ENCODE measurements at regions not wholly inside any gene's neighbourhood (a gene's known extent, or its start where the extent isn't known, plus 50 kb on each side); places are given as distances from the start of the nearest gene placed in this dataset.
"Not testable (repeated sequence)": the region's sequence is repeated elsewhere in the genome, so short reads cannot be mapped to it uniquely, and the experiment has no call there.

- H3K27ac ChIP-seq (ENCODE audit: low read length); H3K4me1 ChIP-seq (ENCODE audit: control insufficient read depth in 1 of 2, insufficient read depth in 2 of 2, low read length in 2 of 2); H3K36me3 ChIP-seq (ENCODE audit: control insufficient read depth in 1 of 2, insufficient read depth in 2 of 2, low read length in 2 of 2); H3K9me3 ChIP-seq (ENCODE audit: control insufficient read depth in 1 of 2, low read length in 2 of 2); H3K4me3 ChIP-seq (ENCODE audit: low read depth in 1 of 2, low read length in 2 of 2); H3K27me3 ChIP-seq (ENCODE audit: low read depth, low read length): not testable (repeated sequence)
Observed at GRCh38 chr1:83272484-83272883, 726.4 kb downstream of the TTLL7 start.

DNA sequence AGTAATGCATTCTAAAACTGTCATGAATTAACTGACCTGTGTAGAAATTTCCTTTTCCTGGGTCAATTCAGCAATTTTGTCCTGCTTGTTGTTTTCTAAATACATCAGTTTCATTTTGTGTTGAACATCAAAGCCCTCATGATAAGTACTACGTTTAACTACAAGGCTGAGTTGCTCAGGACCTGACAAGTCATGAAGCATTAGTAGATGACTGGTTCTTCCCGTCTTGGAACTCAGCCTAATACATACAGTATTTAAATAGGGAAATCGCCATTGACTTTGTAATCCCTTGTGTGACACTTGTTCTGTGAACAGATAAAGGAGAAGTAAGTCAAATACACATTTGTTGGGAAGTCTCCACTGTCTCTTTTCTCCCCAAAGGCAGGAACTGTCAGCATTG lies 727.1 kb downstream of the TTLL7 start:
- H3K27ac ChIP-seq (ENCODE audit: low read length); H3K4me1 ChIP-seq (ENCODE audit: control insufficient read depth in 1 of 2, insufficient read depth in 2 of 2, low read length in 2 of 2); H3K27me3 ChIP-seq (ENCODE audit: low read depth, low read length); H3K9me3 ChIP-seq (ENCODE audit: control insufficient read depth in 1 of 2, low read length in 2 of 2); H3K36me3 ChIP-seq (ENCODE audit: control insufficient read depth in 1 of 2, insufficient read depth in 2 of 2, low read length in 2 of 2); H3K4me3 ChIP-seq (ENCODE audit: low read depth in 1 of 2, low read length in 2 of 2): not testable (repeated sequence)

DNA sequence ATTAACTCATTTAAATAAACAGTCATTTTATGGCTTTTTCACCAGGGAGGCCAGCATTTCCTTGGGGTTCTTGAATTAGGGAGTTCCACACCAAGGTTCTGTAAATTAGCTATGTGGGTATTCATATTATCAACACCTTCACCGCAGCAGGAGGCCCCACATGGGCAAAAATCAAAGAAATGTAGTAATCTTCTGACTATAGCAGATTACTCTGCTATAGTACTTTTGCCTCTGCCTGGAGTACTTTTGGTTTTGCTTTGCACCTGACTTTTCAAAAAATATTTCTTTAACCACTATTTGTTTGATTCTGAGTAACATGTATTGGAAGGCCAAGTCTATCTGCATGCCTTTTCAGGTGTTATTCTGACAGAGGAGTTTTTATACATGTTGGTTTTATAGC lies 728.1 kb downstream of the TTLL7 start:
- not testable (repeated sequence) for H3K36me3 ChIP-seq (ENCODE audit: control insufficient read depth in 1 of 2, insufficient read depth in 2 of 2, low read length in 2 of 2); H3K27ac ChIP-seq (ENCODE audit: low read length); H3K4me1 ChIP-seq (ENCODE audit: control insufficient read depth in 1 of 2, insufficient read depth in 2 of 2, low read length in 2 of 2); H3K9me3 ChIP-seq (ENCODE audit: control insufficient read depth in 1 of 2, low read length in 2 of 2); H3K27me3 ChIP-seq (ENCODE audit: low read depth, low read length); H3K4me3 ChIP-seq (ENCODE audit: low read depth in 1 of 2, low read length in 2 of 2)

DNA sequence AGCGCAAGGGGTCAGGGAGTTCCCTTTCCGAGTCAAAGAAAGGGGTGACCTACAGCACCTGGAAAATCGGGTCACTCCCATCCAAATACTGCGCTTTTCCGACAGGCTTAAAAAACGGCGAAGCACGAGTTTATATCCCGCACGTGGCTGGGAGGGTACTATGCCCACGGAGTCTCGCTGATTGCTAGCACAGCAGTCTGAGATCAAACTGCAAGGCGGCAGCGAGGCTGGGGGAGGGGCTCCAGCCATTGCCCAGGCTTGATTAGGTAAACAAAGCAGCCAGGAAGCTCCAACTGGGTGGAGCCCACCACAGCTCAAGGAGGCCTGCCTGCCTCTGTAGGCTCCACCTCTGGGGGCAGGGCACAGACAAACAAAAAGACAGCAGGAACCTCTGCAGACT lies 735.1 kb downstream of the TTLL7 start:
- not testable (repeated sequence) for H3K27ac ChIP-seq (ENCODE audit: low read length); H3K9me3 ChIP-seq (ENCODE audit: control insufficient read depth in 1 of 2, low read length in 2 of 2); H3K27me3 ChIP-seq (ENCODE audit: low read depth, low read length); H3K4me3 ChIP-seq (ENCODE audit: low read depth in 1 of 2, low read length in 2 of 2); H3K4me1 ChIP-seq (ENCODE audit: control insufficient read depth in 1 of 2, insufficient read depth in 2 of 2, low read length in 2 of 2); H3K36me3 ChIP-seq (ENCODE audit: control insufficient read depth in 1 of 2, insufficient read depth in 2 of 2, low read length in 2 of 2)

DNA sequence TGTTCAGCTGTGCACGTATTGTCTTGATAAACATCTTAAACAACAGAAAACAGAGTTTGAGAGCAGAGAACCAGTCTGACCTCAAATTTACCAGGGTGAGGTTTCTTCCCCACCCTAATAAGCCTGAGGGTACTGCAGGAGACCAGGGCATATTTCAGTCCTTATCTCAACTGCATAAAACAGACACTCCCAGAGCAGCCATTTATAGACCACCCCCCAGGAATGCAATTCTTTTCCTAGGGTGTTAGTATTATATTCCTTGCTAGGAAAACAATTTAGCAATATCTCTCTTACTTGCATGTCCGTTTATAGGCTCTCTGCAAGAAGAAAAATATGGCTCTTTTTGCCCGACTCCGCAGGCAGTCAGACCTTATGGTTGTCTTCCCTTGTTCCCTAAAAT lies 747.2 kb downstream of the TTLL7 start:
- H3K4me1 ChIP-seq (ENCODE audit: control insufficient read depth in 1 of 2, insufficient read depth in 2 of 2, low read length in 2 of 2); H3K9me3 ChIP-seq (ENCODE audit: control insufficient read depth in 1 of 2, low read length in 2 of 2); H3K27ac ChIP-seq (ENCODE audit: low read length); H3K36me3 ChIP-seq (ENCODE audit: control insufficient read depth in 1 of 2, insufficient read depth in 2 of 2, low read length in 2 of 2); H3K4me3 ChIP-seq (ENCODE audit: low read depth in 1 of 2, low read length in 2 of 2); H3K27me3 ChIP-seq (ENCODE audit: low read depth, low read length): not testable (repeated sequence)

DNA sequence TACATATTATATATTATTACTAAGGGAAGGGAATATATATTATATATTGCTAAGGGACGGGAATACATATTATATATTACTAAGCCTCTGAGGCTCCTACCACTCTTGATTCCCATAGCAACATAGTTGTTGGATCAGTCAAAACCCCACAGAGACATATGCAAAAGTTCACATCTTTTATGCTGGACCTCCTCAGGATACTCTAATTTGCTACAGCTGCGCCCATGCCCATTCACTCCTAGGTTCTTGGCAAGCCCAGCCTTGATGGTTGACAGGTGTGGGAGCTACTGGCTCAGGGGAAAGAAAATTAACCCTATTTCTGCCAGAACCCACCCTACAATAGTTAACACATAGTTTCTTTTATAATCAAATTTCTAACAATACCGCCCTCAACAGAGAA lies 752.2 kb downstream of the TTLL7 start:
- H3K27me3 ChIP-seq (ENCODE audit: low read depth, low read length); H3K4me1 ChIP-seq (ENCODE audit: control insufficient read depth in 1 of 2, insufficient read depth in 2 of 2, low read length in 2 of 2): not testable (repeated sequence)

DNA sequence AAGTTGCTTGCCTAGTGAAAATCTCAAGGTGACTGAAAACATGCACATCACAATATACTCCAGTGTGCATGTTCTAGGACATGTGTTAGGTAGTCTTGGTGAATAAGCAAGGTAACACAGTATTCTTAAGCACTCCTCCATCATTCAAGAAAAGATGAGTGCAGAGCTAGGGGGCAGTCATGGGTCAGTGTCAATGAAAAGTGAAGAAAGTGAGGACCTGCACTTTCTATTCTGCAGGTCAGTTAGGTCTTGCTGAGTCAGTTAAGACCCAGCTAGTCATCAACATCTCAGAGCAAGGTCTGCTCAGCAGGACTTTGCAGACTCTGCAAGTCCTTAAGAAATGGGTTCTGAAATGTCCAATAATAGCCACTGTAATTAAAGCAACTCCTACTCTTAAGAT lies 754.1 kb downstream of the TTLL7 start:
- H3K27ac ChIP-seq (ENCODE audit: low read length); H3K27me3 ChIP-seq (ENCODE audit: low read depth, low read length); H3K4me1 ChIP-seq (ENCODE audit: control insufficient read depth in 1 of 2, insufficient read depth in 2 of 2, low read length in 2 of 2); H3K36me3 ChIP-seq (ENCODE audit: control insufficient read depth in 1 of 2, insufficient read depth in 2 of 2, low read length in 2 of 2); H3K4me3 ChIP-seq (ENCODE audit: low read depth in 1 of 2, low read length in 2 of 2); H3K9me3 ChIP-seq (ENCODE audit: control insufficient read depth in 1 of 2, low read length in 2 of 2): not testable (repeated sequence)

More for the DNA sequence above, 752.2 kb downstream of the TTLL7 start:
- H3K27ac ChIP-seq (ENCODE audit: low read length); H3K36me3 ChIP-seq (ENCODE audit: control insufficient read depth in 1 of 2, insufficient read depth in 2 of 2, low read length in 2 of 2); H3K4me3 ChIP-seq (ENCODE audit: low read depth in 1 of 2, low read length in 2 of 2); H3K9me3 ChIP-seq (ENCODE audit: control insufficient read depth in 1 of 2, low read length in 2 of 2): not testable (repeated sequence)

GRCh38 chr1:83239568-83239967 lies 759.4 kb downstream of the TTLL7 start:
- not testable (repeated sequence) for H3K27me3 ChIP-seq (ENCODE audit: low read depth, low read length); H3K9me3 ChIP-seq (ENCODE audit: control insufficient read depth in 1 of 2, low read length in 2 of 2); H3K4me3 ChIP-seq (ENCODE audit: low read depth in 1 of 2, low read length in 2 of 2); H3K36me3 ChIP-seq (ENCODE audit: control insufficient read depth in 1 of 2, insufficient read depth in 2 of 2, low read length in 2 of 2); H3K4me1 ChIP-seq (ENCODE audit: control insufficient read depth in 1 of 2, insufficient read depth in 2 of 2, low read length in 2 of 2); H3K27ac ChIP-seq (ENCODE audit: low read length)

- not testable (repeated sequence) for H3K36me3 ChIP-seq (ENCODE audit: control insufficient read depth in 1 of 2, insufficient read depth in 2 of 2, low read length in 2 of 2); H3K27ac ChIP-seq (ENCODE audit: low read length); H3K4me1 ChIP-seq (ENCODE audit: control insufficient read depth in 1 of 2, insufficient read depth in 2 of 2, low read length in 2 of 2); H3K9me3 ChIP-seq (ENCODE audit: control insufficient read depth in 1 of 2, low read length in 2 of 2); H3K27me3 ChIP-seq (ENCODE audit: low read depth, low read length); H3K4me3 ChIP-seq (ENCODE audit: low read depth in 1 of 2, low read length in 2 of 2)
Observed at GRCh38 chr1:83238654-83239053, 760.3 kb downstream of the TTLL7 start.

DNA sequence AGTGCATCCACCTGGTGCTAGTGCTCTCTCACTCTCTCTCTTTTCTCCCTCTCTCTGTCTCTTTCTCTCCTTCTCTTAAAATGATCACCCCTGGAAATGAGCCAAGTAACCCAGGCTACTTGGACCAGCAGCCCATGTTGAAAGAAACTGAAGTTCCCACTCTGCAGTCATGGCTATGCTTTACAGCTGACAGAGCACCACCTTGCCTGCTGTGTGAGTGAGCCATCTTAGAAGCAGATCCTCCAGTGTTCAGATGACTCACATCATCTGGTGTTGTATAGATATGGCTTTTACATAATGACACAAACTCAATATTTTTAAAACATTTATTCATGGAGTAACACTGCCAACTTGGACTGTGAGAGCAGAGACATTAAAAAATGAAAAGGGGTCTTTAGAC lies 779.1 kb downstream of the TTLL7 start:
- not testable (repeated sequence) for H3K27me3 ChIP-seq (ENCODE audit: low read depth, low read length); H3K4me1 ChIP-seq (ENCODE audit: control insufficient read depth in 1 of 2, insufficient read depth in 2 of 2, low read length in 2 of 2); H3K36me3 ChIP-seq (ENCODE audit: control insufficient read depth in 1 of 2, insufficient read depth in 2 of 2, low read length in 2 of 2); H3K4me3 ChIP-seq (ENCODE audit: low read depth in 1 of 2, low read length in 2 of 2); H3K27ac ChIP-seq (ENCODE audit: low read length); H3K9me3 ChIP-seq (ENCODE audit: control insufficient read depth in 1 of 2, low read length in 2 of 2)

GRCh38 chr1:83218036-83218716 lies 780.8 kb downstream of the TTLL7 start:
- not testable (repeated sequence) for H3K4me3 ChIP-seq (ENCODE audit: low read depth in 1 of 2, low read length in 2 of 2); H3K36me3 ChIP-seq (ENCODE audit: control insufficient read depth in 1 of 2, insufficient read depth in 2 of 2, low read length in 2 of 2); H3K27ac ChIP-seq (ENCODE audit: low read length); H3K4me1 ChIP-seq (ENCODE audit: control insufficient read depth in 1 of 2, insufficient read depth in 2 of 2, low read length in 2 of 2); H3K27me3 ChIP-seq (ENCODE audit: low read depth, low read length); H3K9me3 ChIP-seq (ENCODE audit: control insufficient read depth in 1 of 2, low read length in 2 of 2)

DNA sequence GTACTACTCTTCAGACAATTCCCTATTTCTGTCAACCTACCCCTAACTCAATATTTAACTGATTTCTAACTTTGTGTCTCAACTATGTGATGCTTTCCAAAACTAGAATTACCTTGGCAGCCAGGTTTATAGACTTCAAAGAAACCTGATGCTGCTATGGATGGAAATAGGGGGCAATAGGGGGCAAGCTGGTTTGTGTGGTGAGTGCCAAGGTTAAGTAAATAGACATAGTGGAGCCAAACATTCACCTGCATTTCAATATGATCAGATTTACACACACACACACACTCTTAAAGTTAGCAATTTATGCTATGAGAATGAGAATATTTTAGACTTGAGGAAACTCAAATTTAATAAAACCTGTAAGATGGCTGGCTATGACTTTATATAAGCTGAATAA lies 784.6 kb downstream of the TTLL7 start:
- H3K4me1 ChIP-seq (ENCODE audit: control insufficient read depth in 1 of 2, insufficient read depth in 2 of 2, low read length in 2 of 2); H3K27me3 ChIP-seq (ENCODE audit: low read depth, low read length); H3K9me3 ChIP-seq (ENCODE audit: control insufficient read depth in 1 of 2, low read length in 2 of 2); H3K36me3 ChIP-seq (ENCODE audit: control insufficient read depth in 1 of 2, insufficient read depth in 2 of 2, low read length in 2 of 2); H3K4me3 ChIP-seq (ENCODE audit: low read depth in 1 of 2, low read length in 2 of 2); H3K27ac ChIP-seq (ENCODE audit: low read length): not testable (repeated sequence)
